CD4-positive, alpha-beta T cell (primary cell): ENCODE measurements at regions not wholly inside any gene's neighbourhood (a gene's known extent, or its start where the extent isn't known, plus 50 kb on each side); places are given as distances from the start of the nearest gene placed in this dataset.

Experiments
- ATAC-seq: fragments of 200-7000 bp; cut with Tn5 transposase; one replicate; pipeline ENCODE4 v1.10.0; 2022; ENCODE audit warnings: mild to moderate bottlenecking; ENCODE audit not compliant: poor library complexity
- CTCF ChIA-PET: fragments of 350-600 bp; sonication (Branson Sonifier 250); formaldehyde crosslinking; loops from one replicate; lab custom pipeline; 2021; ENCODE audit warnings: antibody characterized with exemption, inconsistent platforms; lab: Charles Lee
- POLR2A ChIA-PET: fragments of 350-600 bp; sonication (Branson Sonifier 250); formaldehyde crosslinking; loops from one replicate; lab custom pipeline; 2021; ENCODE audit warnings: antibody characterized with exemption, inconsistent platforms; lab: Charles Lee
- DNase-seq, 14 experiments: peaks; one replicate each; pipeline ENCODE4 v3.0.0-alpha.2; 2013 to 2020; ENCODE audit warnings: mixed read lengths in 2 of 14
- H3K27ac ChIP-seq, 2 donors: one replicate each; pipeline versions ENCODE4 v1.5.1 to v1.7.0; 2013; ENCODE audit warnings: low read length in 2 of 2, low read depth in 1 of 2, mild to moderate bottlenecking in 1 of 2
- H3K27me3 ChIP-seq, 2 experiments: 1 replicate in 1 of 2; 2 replicates in 1 of 2; pipeline versions ENCODE4 v1.6.1 to v1.7.0; 2013; ENCODE audit warnings: low read length in 2 of 2, control low read depth in 1 of 2, mild to moderate bottlenecking in 1 of 2, moderate library complexity in 1 of 2; ENCODE audit not compliant: insufficient read depth in 2 of 2, control insufficient read depth in 1 of 2
- H3K36me3 ChIP-seq: one replicate; pipeline ENCODE4 v1.6.1; 2013; ENCODE audit warnings: low read length, control low read depth; ENCODE audit not compliant: insufficient read depth
- H3K4me1 ChIP-seq: one replicate; pipeline ENCODE4 v1.6.1; 2013; ENCODE audit warnings: low read length, control low read depth; ENCODE audit not compliant: insufficient read depth
- H3K4me3 ChIP-seq: one replicate; pipeline ENCODE4 v1.5.1; 2013; ENCODE audit warnings: mild to moderate bottlenecking, low read length, moderate library complexity
- H3K9me3 ChIP-seq, 2 experiments: 1 replicate in 1 of 2; 2 replicates in 1 of 2; pipeline versions ENCODE4 v1.6.1 to v1.7.0; 2013; ENCODE audit warnings: low read length in 2 of 2, mild to moderate bottlenecking in 2 of 2, control low read depth in 1 of 2, moderate library complexity in 1 of 2; ENCODE audit not compliant: control insufficient read depth in 1 of 2, insufficient read depth in 1 of 2
- H3K27ac Mint-ChIP-seq: one replicate; pipeline ENCODE4 v1.8.0; 2020; ENCODE audit warnings: mixed read lengths
- H3K27me3 Mint-ChIP-seq: one replicate; pipeline ENCODE4 v1.8.0; 2021; ENCODE audit warnings: mixed read lengths
- H3K36me3 Mint-ChIP-seq: one replicate; pipeline ENCODE4 v1.8.0; 2021; ENCODE audit warnings: low read depth, mixed read lengths
- H3K4me1 Mint-ChIP-seq: one replicate; pipeline ENCODE4 v1.8.0; 2021; ENCODE audit warnings: low read depth, mixed read lengths
- H3K4me3 Mint-ChIP-seq: one replicate; pipeline ENCODE4 v1.8.0; 2020; ENCODE audit warnings: mild to moderate bottlenecking, mixed read lengths
- H3K9me3 Mint-ChIP-seq: one replicate; pipeline ENCODE4 v1.8.0; 2020; ENCODE audit warnings: mixed read lengths
- CTCF ChIP-seq: fragments of 200-600 bp; IDR thresholded peaks from one replicate; pipeline ENCODE4 v1.8.0; 2022; ENCODE audit warnings: antibody characterized with exemption, mild to moderate bottlenecking
- intact Hi-C, 2 experiments: fragments of 100-400 bp; cut with DNase I in 1 of 2; cut with micrococcal nuclease in 1 of 2; formaldehyde crosslinking; loops; one replicate each; pipeline versions ENCODE4 v1.15.1 to v1.9.0; 2023 to 2025; cut with DNase I, micrococcal nuclease

- no peak for TF ChIP-seq CTCF
- Histone ChIP-seq H3K4me1 (peaks cover 5% of the 10 kb centered on the region), H3K9me3 (no peaks in the 10 kb centered on the region), H3K36me3 (no peaks in the 10 kb centered on the region), H3K4me3 (no peak overlapping the region), H3K27me3 (no peaks in the 10 kb centered on the region), H3K27ac (no peak overlapping the region)
- Mint-ChIP-seq H3K4me3 (no peak overlapping the region), H3K27me3 (peaks cover 62% of the 10 kb centered on the region), H3K9me3 (no peaks in the 10 kb centered on the region), H3K4me1 (peaks cover 13% of the 10 kb centered on the region), H3K27ac (no peak overlapping the region), H3K36me3 (no peaks in the 10 kb centered on the region)
- no peak for DNase-seq
- intact Hi-C loops: no loop called here
- POLR2A ChIA-PET: no interaction called here
- CTCF ChIA-PET: no interaction called here
- ATAC-seq: no peak
These were observed 379.1 kb downstream of the MCTP2 start for GRCh38 chr15:94610485-94610884.

- ChIA-PET CTCF (no interaction called here), POLR2A (no interaction called here)
- TF ChIP-seq CTCF: no peak
- H3K4me3 Mint-ChIP-seq: no peak overlapping the region
- Histone ChIP-seq H3K27me3 (peaks cover 0 to 2% of the 10 kb centered on the region in 2 experiments), H3K27ac (no peak overlapping the region), H3K4me1 (peaks cover 5% of the 10 kb centered on the region), H3K9me3 (no peaks in the 10 kb centered on the region), H3K4me3 (no peak overlapping the region), H3K36me3 (no peaks in the 10 kb centered on the region)
- H3K4me1 Mint-ChIP-seq: peaks cover 12% of the 10 kb centered on the region
- H3K36me3 Mint-ChIP-seq: no peaks in the 10 kb centered on the region
- ATAC-seq (no peak), DNase-seq (no peak)
- no peaks in the 10 kb centered on the region for H3K9me3 Mint-ChIP-seq
- intact Hi-C loops: no loop called here
- peaks cover 55% of the 10 kb centered on the region for H3K27me3 Mint-ChIP-seq
- no peak overlapping the region for H3K27ac Mint-ChIP-seq
These were observed 380.3 kb downstream of the MCTP2 start for GRCh38 chr15:94611656-94612055.

- Histone ChIP-seq H3K4me3 (no peak overlapping the region), H3K27ac (no peak overlapping the region), H3K9me3 (no peaks in the 10 kb centered on the region), H3K36me3 (no peaks in the 10 kb centered on the region), H3K4me1 (no peaks in the 10 kb centered on the region), H3K27me3 (peaks cover 0 to 2% of the 10 kb centered on the region in 2 experiments)
- ChIA-PET POLR2A (no interaction called here), CTCF (no interaction called here)
- no peak for ATAC-seq
- Mint-ChIP-seq H3K36me3 (no peaks in the 10 kb centered on the region), H3K4me3 (no peak overlapping the region), H3K9me3 (no peaks in the 10 kb centered on the region), H3K27ac (no peak overlapping the region), H3K4me1 (no peaks in the 10 kb centered on the region), H3K27me3 (peaks cover 38% of the 10 kb centered on the region)
- no peak for DNase-seq
- no peak for TF ChIP-seq CTCF
- intact Hi-C loops: no loop called here
These were observed 384.3 kb downstream of the MCTP2 start for GRCh38 chr15:94615688-94616087.
